GM10266 (cell line): ENCODE measurements at regions not wholly inside any gene's neighbourhood (a gene's known extent, or its start where the extent isn't known, plus 50 kb on each side); places are given as distances from the start of the nearest gene placed in this dataset.

ENCODE experiments used
- DNase-seq: peaks from one replicate; pipeline ENCODE4 v3.0.0; 2012; ENCODE audit errors: extremely low spot score
- CTCF ChIP-seq: IDR thresholded peaks from 2 replicates; pipeline ENCODE4 v1.5.1; 2012; ENCODE audit warnings: mild to moderate bottlenecking, low read depth; ENCODE audit not compliant: control insufficient read depth, insufficient read depth; ENCODE audit errors: missing control alignments

- no peak for DNase-seq
- TF ChIP-seq CTCF: no peak
These were observed 284.6 kb upstream of the ID4 start for GRCh38 chr6:19552588-19552987.

GRCh38 chr6:19554356-19555225 is 282.6 kb upstream of the ID4 start:
- no peak for TF ChIP-seq CTCF

GRCh38 chr6:19557191-19557590 is 280.0 kb upstream of the ID4 start:
- no peak for TF ChIP-seq CTCF

More at GRCh38 chr6:19554356-19555225, 282.6 kb upstream of the ID4 start:
- no peak for DNase-seq

GRCh38 chr6:19558201-19558600 is 279.0 kb upstream of the ID4 start:
- no peak for TF ChIP-seq CTCF
- DNase-seq: no peak

More at GRCh38 chr6:19557191-19557590, 280.0 kb upstream of the ID4 start:
- DNase-seq: no peak

- DNase-seq: no peak
- no peak for TF ChIP-seq CTCF
These were observed 278.2 kb upstream of the ID4 start for GRCh38 chr6:19558934-19559333.

- no peak for DNase-seq
- no peak for TF ChIP-seq CTCF
These were observed 274.7 kb upstream of the ID4 start for GRCh38 chr6:19562468-19562867.

GRCh38 chr6:19569563-19569962 is 267.6 kb upstream of the ID4 start:
- TF ChIP-seq CTCF: no peak
- DNase-seq: no peak
